GM19467 (cell line): ENCODE measurements at regions not wholly inside any gene's neighbourhood (a gene's known extent, or its start where the extent isn't known, plus 50 kb on each side); places are given as distances from the start of the nearest gene placed in this dataset.

Experiments used
- ATAC-seq: cut with Tn5 transposase; IDR thresholded peaks from one replicate; pipeline ENCODE4 v1.9.1; 2021; ENCODE audit warnings: mild to moderate bottlenecking, moderate library complexity; ENCODE audit not compliant: unreplicated experiment

GRCh38 chr11:15793043-15793996 is 563.0 kb downstream of the SOX6 start:
- ATAC-seq: no peak

- no peak for ATAC-seq
Observed at GRCh38 chr11:15794361-15795150, 561.8 kb downstream of the SOX6 start.

DNA sequence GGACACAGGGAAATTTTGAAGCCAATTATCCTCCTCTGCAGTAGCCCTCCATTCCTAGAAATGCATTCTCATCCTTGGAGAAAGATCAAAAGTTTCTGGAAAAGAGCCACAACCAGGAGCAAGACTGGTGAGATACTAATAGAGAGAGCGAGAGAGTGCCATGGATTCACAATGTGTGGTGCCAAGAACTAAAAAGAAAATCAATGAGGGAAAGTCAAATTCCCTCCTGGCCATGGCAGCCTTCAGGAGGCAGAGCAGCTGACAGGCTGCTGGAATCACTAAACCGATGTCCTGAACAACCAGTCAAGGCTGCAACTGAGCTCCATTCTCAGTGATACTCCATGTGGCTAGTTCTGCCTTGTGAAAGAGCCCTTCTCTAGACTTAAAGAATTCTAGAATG is 561.0 kb downstream of the SOX6 start:
- ATAC-seq: no peak

DNA sequence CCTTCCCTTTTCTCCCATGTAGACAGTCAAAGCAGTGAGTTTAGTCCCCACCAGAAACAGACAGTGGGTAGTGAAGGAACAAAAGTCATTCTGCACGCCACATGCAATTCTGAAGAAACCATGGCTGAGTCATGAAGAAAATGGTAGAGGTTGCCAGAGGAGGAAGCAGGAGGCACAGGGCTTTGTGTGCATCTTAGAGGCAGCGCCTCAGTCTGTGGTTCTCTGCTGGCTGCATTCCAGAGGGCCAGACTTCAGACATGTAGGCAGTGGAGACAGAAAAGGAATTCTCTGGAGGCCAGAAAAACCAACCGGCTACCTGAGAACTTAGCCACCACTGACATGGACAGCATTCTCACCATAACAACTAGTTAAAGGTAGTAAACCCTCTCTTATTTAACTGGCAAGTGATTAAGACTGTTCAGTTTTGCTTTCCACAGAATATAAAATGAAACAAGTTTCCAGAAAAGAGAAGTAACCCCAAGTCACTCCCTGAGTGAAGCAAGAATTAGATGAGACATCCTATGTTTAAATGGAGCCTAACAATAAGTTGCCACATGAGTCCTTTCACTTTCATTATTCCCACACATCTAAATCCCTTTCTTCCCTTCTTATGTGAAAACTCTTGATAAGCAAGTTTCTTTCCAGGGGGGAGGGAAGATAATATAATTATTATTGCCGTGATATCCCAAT is 556.1 kb downstream of the SOX6 start:
- ATAC-seq: no peak

- no peak for ATAC-seq
Observed at GRCh38 chr11:15801126-15801525, 555.2 kb downstream of the SOX6 start.

DNA sequence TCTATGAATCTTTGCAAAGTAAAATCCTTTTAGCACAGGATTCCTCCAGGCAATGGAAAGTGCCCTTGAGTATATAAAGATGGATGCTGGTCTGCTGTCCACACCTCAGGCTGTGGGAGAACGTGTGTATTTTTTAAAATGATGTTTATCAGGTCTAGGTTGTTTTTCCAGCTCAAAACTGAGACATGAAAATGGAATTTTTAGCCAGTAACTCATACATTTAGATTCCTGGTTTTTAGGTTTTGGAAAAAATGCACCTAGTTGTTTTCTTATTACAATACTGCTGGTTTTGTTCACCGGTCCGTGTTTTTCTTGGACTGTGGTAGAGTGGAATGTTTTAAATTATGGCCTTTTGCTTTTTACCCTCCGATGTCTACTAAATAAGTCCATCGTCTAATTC is 554.7 kb downstream of the SOX6 start:
- no peak for ATAC-seq

GRCh38 chr11:15805726-15806125 is 550.6 kb downstream of the SOX6 start:
- no peak for ATAC-seq

DNA sequence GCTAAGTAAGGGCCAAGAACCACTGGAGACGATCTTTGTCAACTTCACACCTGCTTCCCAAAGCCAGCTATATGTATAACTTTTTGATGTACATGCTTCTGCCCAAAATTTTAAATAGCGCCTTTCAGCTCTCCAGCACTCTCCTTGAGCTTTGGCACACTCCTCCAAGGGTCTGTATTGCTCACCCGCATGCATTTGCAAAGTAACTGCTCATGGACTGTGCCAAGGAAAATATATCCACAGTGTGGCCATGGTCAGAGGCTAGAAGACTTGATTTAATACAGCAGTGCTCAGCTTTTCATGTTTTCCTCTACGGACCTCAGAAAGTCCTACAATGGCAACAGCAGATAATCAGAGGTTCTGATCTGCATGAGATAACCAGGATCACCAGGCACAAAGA is 550.1 kb downstream of the SOX6 start:
- no peak for ATAC-seq

DNA sequence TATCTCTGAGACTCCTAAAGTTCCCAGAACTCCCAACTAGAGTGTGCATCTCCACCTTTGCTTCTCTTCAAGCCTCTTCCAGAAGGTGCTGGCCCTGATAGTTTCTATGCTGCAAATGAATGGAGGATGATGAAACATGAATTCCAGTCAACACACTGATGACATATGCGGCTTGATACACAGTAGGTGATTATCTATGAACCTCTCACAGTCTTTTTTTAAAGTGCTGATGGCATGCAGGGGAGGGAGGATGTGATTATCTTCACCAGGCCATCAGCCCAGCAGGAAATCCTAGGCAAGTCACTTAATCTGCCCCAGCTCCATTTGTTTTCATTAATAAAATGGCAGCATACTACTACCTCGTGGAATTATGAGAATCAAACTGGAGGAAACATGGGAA is 548.5 kb downstream of the SOX6 start:
- ATAC-seq: no peak

GRCh38 chr11:15810082-15810481 is 546.3 kb downstream of the SOX6 start:
- ATAC-seq: no peak

- no peak for ATAC-seq
Observed at GRCh38 chr11:15810525-15810924, 545.8 kb downstream of the SOX6 start.

- ATAC-seq: no peak
Observed at GRCh38 chr11:15815246-15816195, 540.8 kb downstream of the SOX6 start.

DNA sequence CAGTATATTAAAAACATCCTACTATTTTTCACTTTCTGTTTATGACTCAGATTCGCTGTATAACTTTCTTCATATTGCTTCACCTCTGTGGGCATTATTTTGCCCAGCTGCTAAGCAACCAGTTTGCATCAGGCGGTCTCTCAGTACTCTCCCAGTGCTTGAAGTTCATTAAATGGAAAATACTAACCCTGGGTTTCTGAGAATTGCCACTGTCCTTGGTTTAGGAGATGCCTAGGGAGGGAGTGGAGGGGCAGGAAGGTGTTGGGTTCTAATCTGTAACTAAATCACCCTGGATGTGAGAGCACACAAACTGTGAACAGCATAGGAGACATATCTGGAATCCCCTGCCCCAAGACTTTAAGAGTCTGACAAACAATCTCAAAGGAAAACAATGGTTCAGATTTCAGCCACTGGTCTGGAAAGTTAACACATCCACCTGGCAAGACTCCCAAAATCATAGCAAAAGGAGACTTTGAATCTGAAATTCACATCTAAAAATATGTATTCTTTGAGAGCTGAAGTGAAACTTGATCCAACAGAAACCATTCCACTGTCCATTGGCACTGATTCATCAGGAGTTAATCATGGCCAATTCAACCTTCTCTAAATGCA is 540.0 kb downstream of the SOX6 start:
- ATAC-seq: no peak

DNA sequence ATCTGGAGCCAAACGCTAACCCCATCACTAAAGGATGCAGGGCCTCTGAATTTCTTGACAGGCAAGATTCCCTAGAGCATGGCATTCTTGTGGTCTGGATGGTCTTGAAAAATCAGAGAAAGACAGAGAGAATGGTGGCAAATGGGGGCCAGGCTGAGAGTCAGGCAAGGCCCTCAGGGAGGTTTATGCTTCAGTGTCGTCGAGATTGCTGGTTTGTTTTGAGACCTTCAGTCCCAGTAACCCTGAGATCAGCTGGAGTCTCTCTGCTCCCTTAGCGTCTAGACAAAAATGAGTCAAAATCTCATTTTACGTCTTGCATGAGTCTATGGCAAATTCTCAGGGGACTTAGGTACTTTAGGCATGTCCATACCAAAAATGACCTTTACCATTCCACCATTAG is 539.3 kb downstream of the SOX6 start:
- ATAC-seq: no peak

- ATAC-seq: no peak
Observed at GRCh38 chr11:15818132-15818842, 538.1 kb downstream of the SOX6 start.

GRCh38 chr11:15819679-15820286 is 536.6 kb downstream of the SOX6 start:
- ATAC-seq: peak; percentile 73

GRCh38 chr11:15821451-15821850 is 534.9 kb downstream of the SOX6 start:
- no peak for ATAC-seq

DNA sequence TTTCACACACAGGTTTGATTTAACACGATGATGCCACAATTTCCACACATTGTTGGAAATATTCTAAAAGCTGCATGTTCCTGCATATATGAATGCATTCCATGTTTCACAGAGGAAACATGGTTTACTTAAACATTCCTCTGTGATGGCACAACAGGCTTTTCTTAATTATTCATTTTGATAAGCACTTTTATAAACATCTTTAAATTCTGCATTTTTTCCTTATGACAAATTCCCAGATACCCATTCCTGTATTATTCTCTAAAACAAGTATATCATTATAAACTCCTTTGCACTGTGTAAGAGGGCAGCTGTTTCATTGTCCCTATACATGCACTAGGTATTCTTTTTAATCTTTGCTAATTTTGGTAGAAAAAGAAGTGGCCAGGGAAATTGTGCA is 532.3 kb downstream of the SOX6 start:
- no peak for ATAC-seq
